GM21528 (cell line): ENCODE measurements at regions not wholly inside any gene's neighbourhood (a gene's known extent, or its start where the extent isn't known, plus 50 kb on each side); places are given as distances from the start of the nearest gene placed in this dataset.
"Not testable (repeated sequence)": the region's sequence is repeated elsewhere in the genome, so short reads cannot be mapped to it uniquely, and the experiment has no call there.

ENCODE experiments used
- ATAC-seq: cut with Tn5 transposase; IDR thresholded peaks from one replicate; pipeline ENCODE4 v1.9.1; 2021; ENCODE audit warnings: mild to moderate bottlenecking, moderate library complexity; ENCODE audit not compliant: unreplicated experiment, low FRiP score

GRCh38 chr21:14758849-14759248 is 212.7 kb upstream of the SAMSN1 start:
- ATAC-seq = no peak

GRCh38 chr21:14757533-14758327 is 211.6 kb upstream of the SAMSN1 start:
- ATAC-seq = no peak

- no peak for ATAC-seq
Observed at GRCh38 chr21:14755086-14755485, 209.0 kb upstream of the SAMSN1 start.

GRCh38 chr21:14754682-14755081 is 208.6 kb upstream of the SAMSN1 start:
- ATAC-seq = no peak

- no peak for ATAC-seq
Observed at GRCh38 chr21:14754259-14754604, 208.1 kb upstream of the SAMSN1 start.

- ATAC-seq = no peak
Observed at GRCh38 chr21:14753466-14754258, 207.5 kb upstream of the SAMSN1 start.

GRCh38 chr21:14753069-14753465 is 207.0 kb upstream of the SAMSN1 start:
- no peak for ATAC-seq

- ATAC-seq = no peak
Observed at GRCh38 chr21:14752345-14752909, 206.3 kb upstream of the SAMSN1 start.

GRCh38 chr21:14751602-14752344 is 205.7 kb upstream of the SAMSN1 start:
- no peak for ATAC-seq

GRCh38 chr21:14751011-14751410 is 204.9 kb upstream of the SAMSN1 start:
- no peak for ATAC-seq

- ATAC-seq = no peak
Observed at GRCh38 chr21:14750041-14750440, 203.9 kb upstream of the SAMSN1 start.

GRCh38 chr21:14748662-14749061 is 202.5 kb upstream of the SAMSN1 start:
- ATAC-seq = no peak

GRCh38 chr21:14744368-14744767 is 198.3 kb upstream of the SAMSN1 start:
- ATAC-seq = no peak

- no peak for ATAC-seq
Observed at GRCh38 chr21:14742119-14742518, 196.0 kb upstream of the SAMSN1 start.

- ATAC-seq = no peak
Observed at GRCh38 chr21:14741256-14741655, 195.1 kb upstream of the SAMSN1 start.

- no peak for ATAC-seq
Observed at GRCh38 chr21:14740692-14741091, 194.6 kb upstream of the SAMSN1 start.

GRCh38 chr21:14740116-14740515 is 194.0 kb upstream of the SAMSN1 start:
- no peak for ATAC-seq

GRCh38 chr21:14739590-14739989 is 193.5 kb upstream of the SAMSN1 start:
- no peak for ATAC-seq

- ATAC-seq = not testable (repeated sequence)
Observed at GRCh38 chr21:14738576-14738975, 192.5 kb upstream of the SAMSN1 start.

GRCh38 chr21:14737922-14738321 is 191.8 kb upstream of the SAMSN1 start:
- ATAC-seq = no peak

GRCh38 chr21:14737284-14737691 is 191.2 kb upstream of the SAMSN1 start:
- ATAC-seq = no peak
